GM10266 (cell line): ENCODE measurements at regions not wholly inside any gene's neighbourhood (a gene's known extent, or its start where the extent isn't known, plus 50 kb on each side); places are given as distances from the start of the nearest gene placed in this dataset.
"Not testable (repeated sequence)": the region's sequence is repeated elsewhere in the genome, so short reads cannot be mapped to it uniquely, and the experiment has no call there.

ENCODE experiments used
- DNase-seq: peaks from one replicate; pipeline ENCODE4 v3.0.0; 2012; ENCODE audit errors: extremely low spot score
- CTCF ChIP-seq: IDR thresholded peaks from 2 replicates; pipeline ENCODE4 v1.5.1; 2012; ENCODE audit warnings: mild to moderate bottlenecking, low read depth; ENCODE audit not compliant: control insufficient read depth, insufficient read depth; ENCODE audit errors: missing control alignments

- DNase-seq = no peak
- no peak for TF ChIP-seq CTCF
These were observed 158.5 kb upstream of the GRK3 start for GRCh38 chr22:25405841-25406509.

GRCh38 chr22:25406510-25407210 lies 157.8 kb upstream of the GRK3 start:
- DNase-seq = no peak

GRCh38 chr22:25407226-25407858 lies 157.1 kb upstream of the GRK3 start:
- TF ChIP-seq CTCF = no peak
- DNase-seq = no peak

More at GRCh38 chr22:25406510-25407210, 157.8 kb upstream of the GRK3 start:
- TF ChIP-seq CTCF = no peak

DNA sequence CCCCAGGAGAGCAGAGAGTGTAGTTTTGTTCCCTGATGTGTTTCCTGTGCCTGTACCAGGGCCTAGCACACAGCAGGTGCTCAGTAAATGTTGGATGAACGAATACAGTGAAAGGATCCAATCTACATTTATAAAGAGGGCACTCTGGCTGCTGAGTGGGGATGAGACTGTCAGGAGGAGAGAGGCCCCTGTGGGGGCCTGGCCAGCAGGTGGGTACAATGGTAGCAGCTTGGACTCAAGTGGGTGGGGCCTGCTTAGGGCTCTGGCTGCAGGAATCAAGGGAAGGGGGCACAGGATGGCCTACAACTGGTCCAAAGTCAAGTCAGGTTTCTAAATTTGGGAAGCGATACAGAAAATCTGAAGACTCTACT lies 156.6 kb upstream of the GRK3 start:
- TF ChIP-seq CTCF = no peak
- no peak for DNase-seq

- no peak for DNase-seq
- TF ChIP-seq CTCF = no peak
These were observed 155.2 kb upstream of the GRK3 start for GRCh38 chr22:25409240-25409639.

GRCh38 chr22:25410849-25411248 lies 153.6 kb upstream of the GRK3 start:
- TF ChIP-seq CTCF = no peak
- DNase-seq = no peak

GRCh38 chr22:25413620-25414019 lies 150.9 kb upstream of the GRK3 start:
- no peak for DNase-seq
- TF ChIP-seq CTCF = no peak

DNA sequence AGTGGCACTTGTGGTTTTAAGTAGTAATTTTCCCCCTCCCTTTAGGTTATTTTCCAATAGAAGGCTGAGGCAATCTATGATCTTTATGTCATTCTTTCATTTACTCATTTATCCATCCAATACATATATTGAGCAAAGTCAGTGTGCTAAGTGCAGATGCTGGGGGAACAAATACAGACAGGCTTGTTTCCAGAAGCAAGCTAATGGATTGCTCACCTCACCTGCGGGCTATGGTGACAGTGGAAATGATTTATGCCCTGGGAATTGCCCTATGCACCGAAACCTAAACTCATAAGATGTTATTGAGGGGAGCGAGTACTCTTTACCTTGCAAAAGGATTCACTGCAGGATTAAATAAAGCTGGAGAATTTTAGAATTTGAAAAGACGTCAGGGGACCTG lies 148.7 kb upstream of the GRK3 start:
- DNase-seq = not testable (repeated sequence)

- not testable (repeated sequence) for DNase-seq
These were observed 146.6 kb upstream of the GRK3 start for GRCh38 chr22:25417826-25418225.
